HG03097 (cell line): ENCODE measurements at regions not wholly inside any gene's neighbourhood (a gene's known extent, or its start where the extent isn't known, plus 50 kb on each side); places are given as distances from the start of the nearest gene placed in this dataset.

Experiments
- ATAC-seq: cut with Tn5 transposase; IDR thresholded peaks from one replicate; pipeline ENCODE4 v1.9.1; 2021; ENCODE audit not compliant: unreplicated experiment, low FRiP score

- no peak for ATAC-seq
Measured at GRCh38 chr16:64317601-64318000, 804.3 kb downstream of the CDH11 start.

- ATAC-seq, result no peak
Measured at GRCh38 chr16:64313726-64314125, 808.1 kb downstream of the CDH11 start.

- no peak for ATAC-seq
Measured at GRCh38 chr16:64312980-64313379, 808.9 kb downstream of the CDH11 start.

GRCh38 chr16:64312292-64312691 is 809.6 kb downstream of the CDH11 start:
- no peak for ATAC-seq

- no peak for ATAC-seq
Measured at GRCh38 chr16:64311241-64311640, 810.6 kb downstream of the CDH11 start.

GRCh38 chr16:64309398-64310110 is 812.3 kb downstream of the CDH11 start:
- ATAC-seq, result no peak

- ATAC-seq, result no peak
Measured at GRCh38 chr16:64308721-64309120, 813.1 kb downstream of the CDH11 start.

- ATAC-seq, result no peak
Measured at GRCh38 chr16:64307431-64307830, 814.4 kb downstream of the CDH11 start.

GRCh38 chr16:64305663-64306062 is 816.2 kb downstream of the CDH11 start:
- ATAC-seq, result no peak

- no peak for ATAC-seq
Measured at GRCh38 chr16:64304951-64305350, 816.9 kb downstream of the CDH11 start.

- no peak for ATAC-seq
Measured at GRCh38 chr16:64304396-64304795, 817.5 kb downstream of the CDH11 start.

- no peak for ATAC-seq
Measured at GRCh38 chr16:64297863-64298600, 823.8 kb downstream of the CDH11 start.

GRCh38 chr16:64295466-64295865 is 826.4 kb downstream of the CDH11 start:
- ATAC-seq, result no peak

GRCh38 chr16:64292953-64293352 is 828.9 kb downstream of the CDH11 start:
- ATAC-seq, result no peak

- ATAC-seq, result no peak
Measured at GRCh38 chr16:64292161-64292560, 829.7 kb downstream of the CDH11 start.

GRCh38 chr16:64290461-64290860 is 831.4 kb downstream of the CDH11 start:
- no peak for ATAC-seq

GRCh38 chr16:64287655-64288528 is 834.0 kb downstream of the CDH11 start:
- ATAC-seq, result no peak

GRCh38 chr16:64282181-64282580 is 839.7 kb downstream of the CDH11 start:
- ATAC-seq, result no peak

- no peak for ATAC-seq
Measured at GRCh38 chr16:64280317-64280716, 841.5 kb downstream of the CDH11 start.

GRCh38 chr16:64278196-64278595 is 843.7 kb downstream of the CDH11 start:
- ATAC-seq, result no peak

GRCh38 chr16:64276646-64277045 is 845.2 kb downstream of the CDH11 start:
- ATAC-seq, result no peak
